ENCODE measurements at regions not wholly inside any gene's neighbourhood (a gene's known extent, or its start where the extent isn't known, plus 50 kb on each side); places are given as distances from the start of the nearest gene placed in this dataset.

- Histone ChIP-seq H3K27me3 (ENCODE audit: control insufficient read depth, insufficient read depth, low read length) (no peaks in the 10 kb centered on the region), H3K36me3 (ENCODE audit: control insufficient read depth, insufficient read depth, low read length) (no peaks in the 10 kb centered on the region), H3K4me1 (ENCODE audit: control insufficient read depth, insufficient read depth, low read length) (no peaks in the 10 kb centered on the region)
These were observed 448.4 kb downstream of the MTRR start for GRCh38 chr5:8317335-8317734.

GRCh38 chr5:8320244-8320643 is 451.3 kb downstream of the MTRR start:
- H3K36me3 ChIP-seq (ENCODE audit: control insufficient read depth, insufficient read depth, low read length) = no peaks in the 10 kb centered on the region
- no peak overlapping the region for H3K27ac ChIP-seq (ENCODE audit: low read depth, low read length)
- no peak overlapping the region for H3K4me3 ChIP-seq (ENCODE audit: low read length)
- H3K4me1 ChIP-seq (ENCODE audit: control insufficient read depth, insufficient read depth, low read length) = no peaks in the 10 kb centered on the region
- H3K27me3 ChIP-seq (ENCODE audit: control insufficient read depth, insufficient read depth, low read length) = no peaks in the 10 kb centered on the region
- no peak overlapping the region for H3K9ac ChIP-seq (ENCODE audit: low read length)

More at GRCh38 chr5:8317335-8317734, 448.4 kb downstream of the MTRR start:
- H3K27ac ChIP-seq (ENCODE audit: low read depth, low read length) = no peak overlapping the region
- no peak overlapping the region for H3K9ac ChIP-seq (ENCODE audit: low read length)
- no peak overlapping the region for H3K4me3 ChIP-seq (ENCODE audit: low read length)

- no peak overlapping the region for H3K27ac ChIP-seq (ENCODE audit: low read depth, low read length)
- H3K4me3 ChIP-seq (ENCODE audit: low read length) = no peak overlapping the region
- H3K9ac ChIP-seq (ENCODE audit: low read length) = no peak overlapping the region
- no peaks in the 10 kb centered on the region for H3K27me3 ChIP-seq (ENCODE audit: control insufficient read depth, insufficient read depth, low read length)
- H3K36me3 ChIP-seq (ENCODE audit: control insufficient read depth, insufficient read depth, low read length) = no peaks in the 10 kb centered on the region
- H3K4me1 ChIP-seq (ENCODE audit: control insufficient read depth, insufficient read depth, low read length) = no peaks in the 10 kb centered on the region
These were observed 452.3 kb downstream of the MTRR start for GRCh38 chr5:8321272-8321671.

GRCh38 chr5:8322484-8322883 is 453.5 kb downstream of the MTRR start:
- Histone ChIP-seq H3K27me3 (ENCODE audit: control insufficient read depth, insufficient read depth, low read length) (no peaks in the 10 kb centered on the region), H3K27ac (ENCODE audit: low read depth, low read length) (no peak overlapping the region), H3K36me3 (ENCODE audit: control insufficient read depth, insufficient read depth, low read length) (no peaks in the 10 kb centered on the region), H3K9ac (ENCODE audit: low read length) (no peak overlapping the region), H3K4me3 (ENCODE audit: low read length) (no peak overlapping the region), H3K4me1 (ENCODE audit: control insufficient read depth, insufficient read depth, low read length) (no peaks in the 10 kb centered on the region)

- Histone ChIP-seq H3K36me3 (ENCODE audit: control insufficient read depth, insufficient read depth, low read length) (no peaks in the 10 kb centered on the region), H3K27ac (ENCODE audit: low read depth, low read length) (no peak overlapping the region), H3K4me1 (ENCODE audit: control insufficient read depth, insufficient read depth, low read length) (no peaks in the 10 kb centered on the region), H3K27me3 (ENCODE audit: control insufficient read depth, insufficient read depth, low read length) (no peaks in the 10 kb centered on the region), H3K9ac (ENCODE audit: low read length) (no peak overlapping the region), H3K4me3 (ENCODE audit: low read length) (no peak overlapping the region)
These were observed 458.1 kb downstream of the MTRR start for GRCh38 chr5:8327016-8327415.

- Histone ChIP-seq H3K36me3 (ENCODE audit: control insufficient read depth, insufficient read depth, low read length) (no peaks in the 10 kb centered on the region), H3K9ac (ENCODE audit: low read length) (no peak overlapping the region), H3K4me3 (ENCODE audit: low read length) (no peak overlapping the region)
These were observed 460.8 kb downstream of the MTRR start for GRCh38 chr5:8329773-8330172.

GRCh38 chr5:8332666-8333445 is 463.9 kb downstream of the MTRR start:
- Histone ChIP-seq H3K36me3 (ENCODE audit: control insufficient read depth, insufficient read depth, low read length) (no peaks in the 10 kb centered on the region), H3K9ac (ENCODE audit: low read length) (no peak overlapping the region), H3K4me3 (ENCODE audit: low read length) (no peak overlapping the region), H3K27ac (ENCODE audit: low read depth, low read length) (no peak overlapping the region), H3K27me3 (ENCODE audit: control insufficient read depth, insufficient read depth, low read length) (no peaks in the 10 kb centered on the region), H3K4me1 (ENCODE audit: control insufficient read depth, insufficient read depth, low read length) (no peaks in the 10 kb centered on the region)

More at GRCh38 chr5:8329773-8330172, 460.8 kb downstream of the MTRR start:
- Histone ChIP-seq H3K27me3 (ENCODE audit: control insufficient read depth, insufficient read depth, low read length) (no peaks in the 10 kb centered on the region), H3K27ac (ENCODE audit: low read depth, low read length) (no peak overlapping the region), H3K4me1 (ENCODE audit: control insufficient read depth, insufficient read depth, low read length) (no peaks in the 10 kb centered on the region)

GRCh38 chr5:8333485-8333884 is 464.5 kb downstream of the MTRR start:
- H3K9ac ChIP-seq (ENCODE audit: low read length) = no peak overlapping the region

GRCh38 chr5:8333977-8334376 is 465.0 kb downstream of the MTRR start:
- Histone ChIP-seq H3K27ac (ENCODE audit: low read depth, low read length) (no peak overlapping the region), H3K4me3 (ENCODE audit: low read length) (no peak overlapping the region), H3K27me3 (ENCODE audit: control insufficient read depth, insufficient read depth, low read length) (no peaks in the 10 kb centered on the region), H3K4me1 (ENCODE audit: control insufficient read depth, insufficient read depth, low read length) (no peaks in the 10 kb centered on the region), H3K36me3 (ENCODE audit: control insufficient read depth, insufficient read depth, low read length) (no peaks in the 10 kb centered on the region), H3K9ac (ENCODE audit: low read length) (no peak overlapping the region)

More at GRCh38 chr5:8333485-8333884, 464.5 kb downstream of the MTRR start:
- Histone ChIP-seq H3K4me3 (ENCODE audit: low read length) (no peak overlapping the region), H3K36me3 (ENCODE audit: control insufficient read depth, insufficient read depth, low read length) (no peaks in the 10 kb centered on the region), H3K4me1 (ENCODE audit: control insufficient read depth, insufficient read depth, low read length) (no peaks in the 10 kb centered on the region), H3K27me3 (ENCODE audit: control insufficient read depth, insufficient read depth, low read length) (no peaks in the 10 kb centered on the region), H3K27ac (ENCODE audit: low read depth, low read length) (no peak overlapping the region)

GRCh38 chr5:8340261-8340660 is 471.3 kb downstream of the MTRR start:
- Histone ChIP-seq H3K9ac (ENCODE audit: low read length) (no peak overlapping the region), H3K27ac (ENCODE audit: low read depth, low read length) (no peak overlapping the region), H3K27me3 (ENCODE audit: control insufficient read depth, insufficient read depth, low read length) (no peaks in the 10 kb centered on the region), H3K4me3 (ENCODE audit: low read length) (no peak overlapping the region), H3K4me1 (ENCODE audit: control insufficient read depth, insufficient read depth, low read length) (no peaks in the 10 kb centered on the region), H3K36me3 (ENCODE audit: control insufficient read depth, insufficient read depth, low read length) (no peaks in the 10 kb centered on the region)

- Histone ChIP-seq H3K4me3 (ENCODE audit: low read length) (no peak overlapping the region), H3K27me3 (ENCODE audit: control insufficient read depth, insufficient read depth, low read length) (no peaks in the 10 kb centered on the region), H3K4me1 (ENCODE audit: control insufficient read depth, insufficient read depth, low read length) (no peaks in the 10 kb centered on the region), H3K27ac (ENCODE audit: low read depth, low read length) (no peak overlapping the region), H3K36me3 (ENCODE audit: control insufficient read depth, insufficient read depth, low read length) (no peaks in the 10 kb centered on the region), H3K9ac (ENCODE audit: low read length) (no peak overlapping the region)
These were observed 471.9 kb downstream of the MTRR start for GRCh38 chr5:8340739-8341344.

- no peak overlapping the region for H3K27ac ChIP-seq (ENCODE audit: low read depth, low read length)
- H3K36me3 ChIP-seq (ENCODE audit: control insufficient read depth, insufficient read depth, low read length) = no peaks in the 10 kb centered on the region
- H3K9ac ChIP-seq (ENCODE audit: low read length) = no peak overlapping the region
- no peaks in the 10 kb centered on the region for H3K27me3 ChIP-seq (ENCODE audit: control insufficient read depth, insufficient read depth, low read length)
- H3K4me3 ChIP-seq (ENCODE audit: low read length) = no peak overlapping the region
- no peaks in the 10 kb centered on the region for H3K4me1 ChIP-seq (ENCODE audit: control insufficient read depth, insufficient read depth, low read length)
These were observed 472.5 kb downstream of the MTRR start for GRCh38 chr5:8341406-8341805.

- no peaks in the 10 kb centered on the region for H3K27me3 ChIP-seq (ENCODE audit: control insufficient read depth, insufficient read depth, low read length)
- no peak overlapping the region for H3K27ac ChIP-seq (ENCODE audit: low read depth, low read length)
- H3K9ac ChIP-seq (ENCODE audit: low read length) = no peak overlapping the region
- H3K4me1 ChIP-seq (ENCODE audit: control insufficient read depth, insufficient read depth, low read length) = no peaks in the 10 kb centered on the region
- H3K4me3 ChIP-seq (ENCODE audit: low read length) = no peak overlapping the region
- no peaks in the 10 kb centered on the region for H3K36me3 ChIP-seq (ENCODE audit: control insufficient read depth, insufficient read depth, low read length)
These were observed 479.0 kb downstream of the MTRR start for GRCh38 chr5:8347984-8348383.
